ENCODE measurements at regions not wholly inside any gene's neighbourhood (a gene's known extent, or its start where the extent isn't known, plus 50 kb on each side); places are given as distances from the start of the nearest gene placed in this dataset.

GRCh38 chr12:78759367-78759766 lies 105.2 kb upstream of the SYT1 start:
- H3K4me3 ChIP-seq (ENCODE audit: low read depth, low read length), result no peak overlapping the region
- TF ChIP-seq CTCF (conservative IDR thresholded peaks at IDR 0.05; ENCODE audit: low read depth, low read length), result no peak
- no peak for DNase-seq (ENCODE audit: low read depth)

- H3K4me3 ChIP-seq (ENCODE audit: low read depth, low read length), result no peak overlapping the region
- TF ChIP-seq CTCF (conservative IDR thresholded peaks at IDR 0.05; ENCODE audit: low read depth, low read length), result no peak
- no peak for DNase-seq (ENCODE audit: low read depth)
Measured at GRCh38 chr12:78760906-78761305, 103.7 kb upstream of the SYT1 start.

GRCh38 chr12:78764913-78765312 lies 99.7 kb upstream of the SYT1 start:
- H3K4me3 ChIP-seq (ENCODE audit: low read depth, low read length), result no peak overlapping the region
- DNase-seq (ENCODE audit: low read depth), result no peak
- TF ChIP-seq CTCF (conservative IDR thresholded peaks at IDR 0.05; ENCODE audit: low read depth, low read length), result no peak

- TF ChIP-seq CTCF (conservative IDR thresholded peaks at IDR 0.05; ENCODE audit: low read depth, low read length), result no peak
- no peak for DNase-seq (ENCODE audit: low read depth)
- H3K4me3 ChIP-seq (ENCODE audit: low read depth, low read length), result no peak overlapping the region
Measured at GRCh38 chr12:78767264-78767981, 97.2 kb upstream of the SYT1 start.

- no peak for DNase-seq (ENCODE audit: low read depth)
- no peak for TF ChIP-seq CTCF (conservative IDR thresholded peaks at IDR 0.05; ENCODE audit: low read depth, low read length)
- no peak overlapping the region for H3K4me3 ChIP-seq (ENCODE audit: low read depth, low read length)
Measured at GRCh38 chr12:78778339-78778738, 86.2 kb upstream of the SYT1 start.

- no peak for DNase-seq (ENCODE audit: low read depth)
- TF ChIP-seq CTCF (conservative IDR thresholded peaks at IDR 0.05; ENCODE audit: low read depth, low read length), result no peak
- no peak overlapping the region for H3K4me3 ChIP-seq (ENCODE audit: low read depth, low read length)
Measured at GRCh38 chr12:78787576-78787975, 77.0 kb upstream of the SYT1 start.

- TF ChIP-seq CTCF (conservative IDR thresholded peaks at IDR 0.05; ENCODE audit: low read depth, low read length), result no peak
- H3K4me3 ChIP-seq (ENCODE audit: low read depth, low read length), result no peak overlapping the region
- DNase-seq (ENCODE audit: low read depth), result no peak
Measured at GRCh38 chr12:78790148-78790547, 74.4 kb upstream of the SYT1 start.
